Kidney (tissue), 13 donors: ENCODE measurements at regions not wholly inside any gene's neighbourhood (a gene's known extent, or its start where the extent isn't known, plus 50 kb on each side); places are given as distances from the start of the nearest gene placed in this dataset.

Experiments used
- DNase-seq, 5 donors: peaks; one replicate each; pipeline ENCODE4 v3.0.0-alpha.2; 2013 to 2020
- FAIRE-seq: peaks from 2 replicates; lab custom pipeline; 2012; peaks lifted over from hg19 to GRCh38; lab: Jason Lieb, UNC
- H3K27ac ChIP-seq, 2 donors: one replicate each; pipeline ENCODE4 v1.7.0; 2013; ENCODE audit warnings: low read depth in 2 of 2, low read length in 2 of 2, inconsistent platforms in 1 of 2
- H3K27me3 ChIP-seq: one replicate; pipeline ENCODE4 v1.7.1; 2013; ENCODE audit warnings: low read length, inconsistent platforms; ENCODE audit not compliant: control insufficient read depth, insufficient read depth
- H3K36me3 ChIP-seq, 3 donors: one replicate each; pipeline versions ENCODE4 v1.7.0 to v1.7.1; 2013; ENCODE audit warnings: low read length in 3 of 3, control low read depth in 1 of 3, inconsistent platforms in 1 of 3; ENCODE audit not compliant: insufficient read depth in 3 of 3, control insufficient read depth in 2 of 3
- H3K4me1 ChIP-seq, 3 donors: one replicate each; pipeline versions ENCODE4 v1.7.0 to v1.7.1; 2013; ENCODE audit warnings: low read length in 3 of 3, inconsistent platforms in 1 of 3, low read depth in 1 of 3; ENCODE audit not compliant: control insufficient read depth in 2 of 3, insufficient read depth in 2 of 3
- H3K4me3 ChIP-seq, 3 donors: one replicate each; pipeline versions ENCODE4 v1.7.0 to v1.8.1; 2013; ENCODE audit warnings: low read length in 3 of 3, control low read depth in 1 of 3, inconsistent platforms in 1 of 3
- H3K9ac ChIP-seq, 3 donors: one replicate each; pipeline versions ENCODE4 v1.7.0 to v1.7.1; 2013; ENCODE audit warnings: low read length in 3 of 3, control low read depth in 1 of 3, inconsistent platforms in 1 of 3
- H3K9me3 ChIP-seq, 3 donors: one replicate each; pipeline versions ENCODE4 v1.7.0 to v1.7.1; 2013; ENCODE audit warnings: low read length in 3 of 3, control low read depth in 1 of 3, inconsistent platforms in 1 of 3; ENCODE audit not compliant: control insufficient read depth in 2 of 3, insufficient read depth in 1 of 3
- intact Hi-C: fragments of 100-400 bp; cut with DNase I; formaldehyde crosslinking; loops from one replicate; pipeline ENCODE4 v1.11.1; 2022
- TF ChIP-seq, protein P1 (sequence below): IDR thresholded peaks from 3 replicates; pipeline ENCODE4 v1.5.1; 2012; ENCODE audit warnings: mild to moderate bottlenecking, moderate library complexity, borderline replicate concordance; ENCODE audit not compliant: insufficient read depth; ENCODE audit errors: extremely low read depth
- donor health status: control.
- donor health status: control.
- donor health status: control.
- donor health status: control.
- donor health status: control.
- donor health status: DM: yes; HTN: yes; CAD: no.
- donor health status: Normal renal cell carcinoma (clear cell type).

DNA sequence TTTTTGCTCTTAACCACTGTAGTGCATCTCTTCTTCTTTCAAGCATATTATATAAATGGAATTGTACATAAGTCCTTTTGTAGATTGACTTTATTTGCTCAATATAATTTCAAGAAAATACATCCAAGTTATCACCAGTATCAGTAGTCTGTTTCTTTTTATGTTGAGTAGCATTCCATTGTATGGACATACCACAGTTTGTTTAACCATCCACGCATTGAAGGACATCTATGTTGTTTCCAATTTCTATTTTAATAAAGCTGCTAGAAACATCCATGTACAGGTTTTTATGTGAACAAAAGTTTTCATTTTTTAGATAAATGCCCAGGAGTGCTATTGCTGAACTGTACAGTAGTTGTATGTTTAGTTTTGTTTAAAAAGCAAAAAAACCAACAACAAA lies 387.5 kb upstream of the SOX11 start:
- FAIRE-seq = no peak
- H3K9ac ChIP-seq = no peak overlapping the region
- no peak for DNase-seq
- intact Hi-C loops = no loop called here
- H3K27me3 ChIP-seq = no peaks in the 10 kb centered on the region
- no peak overlapping the region for H3K27ac ChIP-seq
- no peaks in the 10 kb centered on the region for H3K36me3 ChIP-seq
- no peaks in the 10 kb centered on the region for H3K4me1 ChIP-seq
- H3K4me3 ChIP-seq = no peak overlapping the region
- no peaks in the 10 kb centered on the region for H3K9me3 ChIP-seq
- TF ChIP-seq, protein P1, sequence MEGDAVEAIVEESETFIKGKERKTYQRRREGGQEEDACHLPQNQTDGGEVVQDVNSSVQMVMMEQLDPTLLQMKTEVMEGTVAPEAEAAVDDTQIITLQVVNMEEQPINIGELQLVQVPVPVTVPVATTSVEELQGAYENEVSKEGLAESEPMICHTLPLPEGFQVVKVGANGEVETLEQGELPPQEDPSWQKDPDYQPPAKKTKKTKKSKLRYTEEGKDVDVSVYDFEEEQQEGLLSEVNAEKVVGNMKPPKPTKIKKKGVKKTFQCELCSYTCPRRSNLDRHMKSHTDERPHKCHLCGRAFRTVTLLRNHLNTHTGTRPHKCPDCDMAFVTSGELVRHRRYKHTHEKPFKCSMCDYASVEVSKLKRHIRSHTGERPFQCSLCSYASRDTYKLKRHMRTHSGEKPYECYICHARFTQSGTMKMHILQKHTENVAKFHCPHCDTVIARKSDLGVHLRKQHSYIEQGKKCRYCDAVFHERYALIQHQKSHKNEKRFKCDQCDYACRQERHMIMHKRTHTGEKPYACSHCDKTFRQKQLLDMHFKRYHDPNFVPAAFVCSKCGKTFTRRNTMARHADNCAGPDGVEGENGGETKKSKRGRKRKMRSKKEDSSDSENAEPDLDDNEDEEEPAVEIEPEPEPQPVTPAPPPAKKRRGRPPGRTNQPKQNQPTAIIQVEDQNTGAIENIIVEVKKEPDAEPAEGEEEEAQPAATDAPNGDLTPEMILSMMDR = no peak

DNA sequence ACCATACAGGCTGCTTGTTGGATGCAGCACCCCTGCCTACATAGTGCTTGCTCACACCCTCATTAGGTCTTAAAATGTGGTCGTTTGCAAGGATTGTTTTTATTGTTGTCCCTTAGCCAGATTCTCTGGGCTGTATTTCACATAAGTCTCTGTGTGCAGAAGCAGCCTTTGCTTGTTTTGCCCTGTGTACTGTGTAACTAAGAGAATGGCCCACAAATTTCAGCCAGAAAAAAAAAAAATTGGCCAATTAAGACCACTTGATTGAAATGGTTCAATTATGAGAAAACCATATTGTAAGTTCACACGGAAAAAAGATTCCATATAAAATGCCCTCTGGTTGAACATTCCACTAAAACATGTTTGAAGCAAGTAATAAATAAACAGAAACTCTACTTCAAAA lies 377.1 kb upstream of the SOX11 start:
- DNase-seq (no peak), FAIRE-seq (no peak)
- H3K9ac ChIP-seq = no peak overlapping the region
- no peaks in the 10 kb centered on the region for H3K4me1 ChIP-seq
- TF ChIP-seq, protein P1 = no peak
- H3K27ac ChIP-seq = no peak overlapping the region
- no peaks in the 10 kb centered on the region for H3K9me3 ChIP-seq
- H3K27me3 ChIP-seq = no peaks in the 10 kb centered on the region
- no peak overlapping the region for H3K4me3 ChIP-seq
- H3K36me3 ChIP-seq = no peaks in the 10 kb centered on the region
- intact Hi-C loops = no loop called here

DNA sequence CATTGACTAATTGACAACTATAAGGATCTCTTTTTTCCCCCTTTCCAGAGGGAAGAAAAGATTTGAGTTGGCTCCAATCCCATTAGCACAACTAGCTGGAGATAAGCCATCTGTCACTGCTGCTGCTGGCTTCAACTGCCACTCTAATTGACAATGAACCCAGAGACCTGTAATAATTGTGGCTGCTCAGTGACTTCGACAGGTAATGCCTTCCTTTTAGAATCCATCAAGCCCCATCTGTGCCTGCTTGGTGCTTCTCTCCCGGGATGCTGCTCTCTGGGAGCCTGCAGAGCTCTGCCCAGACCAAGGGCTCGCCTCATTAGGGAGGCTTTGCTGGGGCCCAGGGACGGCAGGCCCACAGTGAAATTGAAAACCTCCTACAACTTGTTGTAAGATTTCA lies 376.7 kb upstream of the SOX11 start:
- no peak for FAIRE-seq
- Histone ChIP-seq H3K4me3 (no peak overlapping the region), H3K27ac (no peak overlapping the region), H3K27me3 (no peaks in the 10 kb centered on the region), H3K36me3 (no peaks in the 10 kb centered on the region), H3K4me1 (no peaks in the 10 kb centered on the region), H3K9ac (no peak overlapping the region), H3K9me3 (no peaks in the 10 kb centered on the region)
- DNase-seq = no peak
- intact Hi-C loops = no loop called here
- TF ChIP-seq, protein P1 = no peak

DNA sequence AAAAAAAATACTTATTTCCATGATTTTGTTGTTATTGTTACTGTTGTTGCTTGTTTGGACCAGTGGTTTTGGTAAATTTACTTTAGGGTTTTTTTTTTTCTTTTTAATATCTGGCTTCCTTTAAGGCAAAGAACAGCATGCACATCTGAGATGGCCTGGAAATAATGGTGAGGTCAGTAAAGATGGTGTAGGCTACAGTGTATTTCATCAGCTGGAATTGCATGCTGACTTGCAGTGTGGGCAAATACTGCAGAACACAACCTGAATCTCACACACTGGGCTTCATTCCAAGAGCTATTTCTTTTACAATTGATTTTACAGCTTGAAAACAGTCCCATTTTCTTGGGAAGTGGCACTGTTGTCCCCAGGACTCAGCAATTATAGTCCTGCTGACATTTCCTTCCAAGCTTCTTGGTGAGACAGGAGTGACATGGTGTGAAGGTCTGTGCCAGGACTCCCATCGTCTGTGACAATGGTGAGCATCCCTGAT lies 376.1 kb upstream of the SOX11 start:
- intact Hi-C loops = no loop called here
- Histone ChIP-seq H3K36me3 (no peaks in the 10 kb centered on the region), H3K9ac (no peak overlapping the region), H3K4me1 (no peaks in the 10 kb centered on the region), H3K9me3 (no peaks in the 10 kb centered on the region), H3K4me3 (no peak overlapping the region), H3K27ac (no peak overlapping the region), H3K27me3 (no peaks in the 10 kb centered on the region)
- FAIRE-seq (no peak), DNase-seq (no peak)
- TF ChIP-seq, protein P1 = no peak
